ENCODE measurements at regions not wholly inside any gene's neighbourhood (a gene's known extent, or its start where the extent isn't known, plus 50 kb on each side); places are given as distances from the start of the nearest gene placed in this dataset.

DNA sequence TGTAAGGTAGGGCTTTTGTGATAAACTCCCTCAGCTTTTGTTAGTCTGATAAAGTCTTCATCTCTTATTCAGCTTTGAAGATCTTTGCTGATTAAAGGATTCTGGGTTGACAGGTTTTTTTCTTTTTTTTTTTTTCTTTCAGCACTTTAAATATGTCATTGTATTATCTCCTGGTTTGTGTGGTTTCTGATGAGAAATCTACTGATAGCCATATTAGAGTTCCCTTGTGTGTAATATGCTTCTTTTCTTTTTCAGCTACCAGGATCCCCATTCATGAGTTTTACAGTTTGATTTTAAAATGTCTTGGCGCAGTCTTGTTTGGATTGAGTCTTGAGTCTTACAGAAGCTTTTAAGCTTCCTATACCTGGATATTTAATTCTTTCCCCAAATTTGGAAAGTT lies 504.5 kb downstream of the TLL1 start:
- no peak overlapping the region for H4K8ac ChIP-seq (ENCODE audit: low read depth in 2 of 2, low read length in 2 of 2)
- no peak overlapping the region for H3K4me3 ChIP-seq (ENCODE audit: insufficient read depth, low read depth, low read length)
- H3K27me3 ChIP-seq (ENCODE audit: control insufficient read depth, insufficient read depth, low read length): no peaks in the 10 kb centered on the region
- no peak overlapping the region for H3K23ac ChIP-seq (ENCODE audit: low read depth, low read length)
- no peak for DNase-seq
- no peak overlapping the region for H2BK15ac ChIP-seq (ENCODE audit: low read depth, low read length)
- intact Hi-C loops (cut with micrococcal nuclease) (no loop called here), in situ Hi-C loops (cut with MboI; ENCODE audit: low sequenced_read_pairs) (no loop called here), dilution Hi-C loops (cut with HindIII; ENCODE audit: low sequenced_read_pairs, unreplicated experiment) (no loop called here)
- no peak overlapping the region for H3K27ac ChIP-seq (ENCODE audit: insufficient read depth, low read length)
- H4K91ac ChIP-seq (ENCODE audit: insufficient read depth, low read depth, low read length): no peak overlapping the region
- H2AK9ac ChIP-seq (replicated peaks; ENCODE audit: low read depth, low read length, poor library complexity): no peak overlapping the region
- no peaks in the 10 kb centered on the region for H3K4me1 ChIP-seq (ENCODE audit: control insufficient read depth, insufficient read depth, low read length)
- no CpG with 5 or more reads among the region's 1 CpG for WGBS, 2 experiments (ENCODE audit: extremely low coverage in 2 of 2, insufficient read length in 1 of 2)
- H2AK5ac ChIP-seq (ENCODE audit: low read depth, low read length): no peak overlapping the region
- no peak overlapping the region for H3K4me2 ChIP-seq (ENCODE audit: low read depth, low read length)
- no peaks in the 10 kb centered on the region for H3K36me3 ChIP-seq (ENCODE audit: control insufficient read depth, insufficient read depth, low read length)
- ChIA-PET CTCF (no interaction called here), POLR2A (ENCODE audit: unreplicated experiment) (no interaction called here)
- H3K9me1 ChIP-seq (ENCODE audit: insufficient read depth, low read length): no peaks in the 10 kb centered on the region
- no peak overlapping the region for H2BK5ac ChIP-seq (ENCODE audit: low read depth, low read length, poor library complexity, severe bottlenecking)
- no peak overlapping the region for H2BK120ac ChIP-seq (ENCODE audit: low read depth, low read length)
- H3K18ac ChIP-seq (ENCODE audit: low read depth, low read length): no peak overlapping the region
- no peak for ATAC-seq (ENCODE audit: low read depth)
- H2BK20ac ChIP-seq (ENCODE audit: low read depth, low read length): no peak overlapping the region
- no TSS peak for BruUV-seq (replicated peaks)
- H3K14ac ChIP-seq (replicated peaks; ENCODE audit: low read depth, low read length): no peak overlapping the region
- TF ChIP-seq CEBPB (IDR thresholded peaks at IDR 0.05; ENCODE audit: low read depth, low read length) (no peak), NFE2L2 (IDR thresholded peaks at IDR 0.05; ENCODE audit: low read depth, low read length) (no peak), USF2 (IDR thresholded peaks at IDR 0.05; ENCODE audit: low read depth, low read length) (no peak), RAD21 (IDR thresholded peaks at IDR 0.05; ENCODE audit: low read length) (no peak), ELK1 (IDR thresholded peaks at IDR 0.05; ENCODE audit: borderline replicate concordance, low read depth, low read length) (no peak), RFX5 (IDR thresholded peaks at IDR 0.05; ENCODE audit: low read depth, low read length) (no peak), MAFK (IDR thresholded peaks at IDR 0.05; ENCODE audit: low read depth, low read length) (no peak), FOS (IDR thresholded peaks at IDR 0.05; ENCODE audit: low read depth, low read length) (no peak), POLR2A (IDR thresholded peaks at IDR 0.05; ENCODE audit: low read depth, low read length) (no peak), RCOR1 (IDR thresholded peaks at IDR 0.05; ENCODE audit: insufficient replicate concordance, low read length) (no peak), MAZ (IDR thresholded peaks at IDR 0.05; ENCODE audit: borderline replicate concordance, low read depth, low read length) (no peak), CHD1 (IDR thresholded peaks at IDR 0.05; ENCODE audit: low read depth, low read length) (no peak), BHLHE40 (IDR thresholded peaks at IDR 0.05; ENCODE audit: low read depth, low read length) (no peak), MXI1 (IDR thresholded peaks at IDR 0.05; ENCODE audit: borderline replicate concordance, low read depth, low read length) (no peak), SMC3 (IDR thresholded peaks at IDR 0.05; ENCODE audit: low read depth, low read length) (no peak)
- TF ChIP-seq, protein P1, sequence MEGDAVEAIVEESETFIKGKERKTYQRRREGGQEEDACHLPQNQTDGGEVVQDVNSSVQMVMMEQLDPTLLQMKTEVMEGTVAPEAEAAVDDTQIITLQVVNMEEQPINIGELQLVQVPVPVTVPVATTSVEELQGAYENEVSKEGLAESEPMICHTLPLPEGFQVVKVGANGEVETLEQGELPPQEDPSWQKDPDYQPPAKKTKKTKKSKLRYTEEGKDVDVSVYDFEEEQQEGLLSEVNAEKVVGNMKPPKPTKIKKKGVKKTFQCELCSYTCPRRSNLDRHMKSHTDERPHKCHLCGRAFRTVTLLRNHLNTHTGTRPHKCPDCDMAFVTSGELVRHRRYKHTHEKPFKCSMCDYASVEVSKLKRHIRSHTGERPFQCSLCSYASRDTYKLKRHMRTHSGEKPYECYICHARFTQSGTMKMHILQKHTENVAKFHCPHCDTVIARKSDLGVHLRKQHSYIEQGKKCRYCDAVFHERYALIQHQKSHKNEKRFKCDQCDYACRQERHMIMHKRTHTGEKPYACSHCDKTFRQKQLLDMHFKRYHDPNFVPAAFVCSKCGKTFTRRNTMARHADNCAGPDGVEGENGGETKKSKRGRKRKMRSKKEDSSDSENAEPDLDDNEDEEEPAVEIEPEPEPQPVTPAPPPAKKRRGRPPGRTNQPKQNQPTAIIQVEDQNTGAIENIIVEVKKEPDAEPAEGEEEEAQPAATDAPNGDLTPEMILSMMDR (conservative IDR thresholded peaks at IDR 0.05; ENCODE audit: low read depth, low read length): no peak
- H4K5ac ChIP-seq (ENCODE audit: low read depth, low read length): no peak overlapping the region
- H3K4ac ChIP-seq (ENCODE audit: low read depth, low read length): no peak overlapping the region
- H3K9me3 ChIP-seq (ENCODE audit: control insufficient read depth, insufficient read depth, low read length): peaks cover 10% of the 10 kb centered on the region
- no peaks in the 10 kb centered on the region for H4K20me1 ChIP-seq (ENCODE audit: insufficient read depth, low read length)
- no peak overlapping the region for H3K9ac ChIP-seq (ENCODE audit: low read depth, low read length)
- H3K56ac ChIP-seq (ENCODE audit: extremely low read depth, insufficient read depth, low read length): no peak overlapping the region
- H3K79me1 ChIP-seq (ENCODE audit: low read depth in 1 of 2, low read length in 2 of 2): no peaks in the 10 kb centered on the region
- no peak overlapping the region for H2AFZ ChIP-seq (replicated peaks; ENCODE audit: low read length, poor library complexity)

Data from IMR-90 (cell line).